CD14-positive monocyte (primary cell): ENCODE measurements at regions not wholly inside any gene's neighbourhood (a gene's known extent, or its start where the extent isn't known, plus 50 kb on each side); places are given as distances from the start of the nearest gene placed in this dataset.

Experiments used
- DNase-seq, 3 donors: peaks; one replicate each; pipeline ENCODE4 v3.0.0-alpha.2; 2011 to 2022
- H2AFZ ChIP-seq: 2 replicates; pipeline ENCODE4 v1.6.0; 2012; ENCODE audit warnings: mild to moderate bottlenecking, low read depth, low read length, inconsistent platforms; ENCODE audit not compliant: insufficient read depth, poor library complexity, severe bottlenecking
- H3K27ac ChIP-seq, 2 donors: 1 replicate in 1 of 2; 2 replicates in 1 of 2; pipeline ENCODE4 v1.5.1; 2012 to 2013; ENCODE audit warnings: low read length in 2 of 2, control low read depth in 1 of 2, inconsistent platforms in 1 of 2, low read depth in 1 of 2, mild to moderate bottlenecking in 1 of 2
- H3K27me3 ChIP-seq, 2 donors: one replicate each; pipeline versions ENCODE4 v1.6.0 to v1.6.1; 2011 to 2013; ENCODE audit warnings: low read length in 2 of 2; ENCODE audit not compliant: control insufficient read depth in 2 of 2, insufficient read depth in 2 of 2
- H3K36me3 ChIP-seq, 2 donors: replicated peaks in 1 of 2; 1 replicate in 1 of 2; 2 replicates in 1 of 2; pipeline versions ENCODE4 v1.5.1 to v1.6.1; 2012 to 2013; ENCODE audit warnings: low read length in 2 of 2, control low read depth in 1 of 2, inconsistent platforms in 1 of 2, mild to moderate bottlenecking in 1 of 2; ENCODE audit not compliant: insufficient read depth in 2 of 2, control insufficient read depth in 1 of 2
- H3K4me1 ChIP-seq, 2 donors: 1 replicate in 1 of 2; 2 replicates in 1 of 2; pipeline versions ENCODE4 v1.5.1 to v1.6.1; 2012 to 2013; ENCODE audit warnings: low read length in 2 of 2, control low read depth in 1 of 2, inconsistent platforms in 1 of 2, mild to moderate bottlenecking in 1 of 2, moderate library complexity in 1 of 2; ENCODE audit not compliant: insufficient read depth in 2 of 2, control insufficient read depth in 1 of 2
- H3K4me2 ChIP-seq: replicated peaks from 2 replicates; pipeline ENCODE3; 2012; ENCODE audit warnings: low read length, moderate library complexity, mild to moderate bottlenecking; ENCODE audit not compliant: poor library complexity, severe bottlenecking; ENCODE audit errors: extremely low read depth
- H3K4me3 ChIP-seq, 3 experiments: fragments of 200-600 bp in 1 of 3; sonication (generic) in 1 of 3; replicated peaks in 1 of 3; 1 replicate in 2 of 3; 2 replicates in 1 of 3; pipeline ENCODE4 v1.5.1; 2011 to 2013; ENCODE audit warnings: low read length in 3 of 3, mild to moderate bottlenecking in 3 of 3, control low read depth in 2 of 3, low read depth in 2 of 3, inconsistent platforms in 1 of 3, moderate library complexity in 1 of 3
- H3K79me2 ChIP-seq: 2 replicates; pipeline ENCODE4 v1.6.0; 2012; ENCODE audit warnings: mild to moderate bottlenecking, control low read depth, inconsistent platforms, low read length, moderate library complexity; ENCODE audit not compliant: insufficient read depth
- H3K9ac ChIP-seq: 2 replicates; pipeline ENCODE4 v1.6.0; 2017; ENCODE audit warnings: low read length, mild to moderate bottlenecking; ENCODE audit not compliant: insufficient read depth, poor library complexity, severe bottlenecking
- H3K9me3 ChIP-seq, 2 donors: replicated peaks in 1 of 2; 1 replicate in 1 of 2; 2 replicates in 1 of 2; pipeline versions ENCODE4 v1.5.1 to v1.6.1; 2012 to 2013; ENCODE audit warnings: low read length in 2 of 2, control low read depth in 1 of 2; ENCODE audit not compliant: control insufficient read depth in 1 of 2, insufficient read depth in 1 of 2
- H4K20me1 ChIP-seq: 2 replicates; pipeline ENCODE4 v1.6.0; 2012; ENCODE audit warnings: mild to moderate bottlenecking, low read length, control low read depth, moderate library complexity; ENCODE audit not compliant: insufficient read depth
- H3K27ac Mint-ChIP-seq, 7 donors: one replicate each; pipeline ENCODE4 v1.8.0; 2020; ENCODE audit warnings: mild to moderate bottlenecking in 7 of 7, mixed read lengths in 7 of 7, moderate library complexity in 6 of 7, inconsistent platforms in 2 of 7
- H3K27me3 Mint-ChIP-seq, 3 donors: one replicate each; pipeline ENCODE4 v1.8.0; 2021 to 2022; ENCODE audit warnings: low read depth in 3 of 3, mild to moderate bottlenecking in 3 of 3, mixed read lengths in 3 of 3, moderate library complexity in 3 of 3, inconsistent platforms in 1 of 3
- H3K36me3 Mint-ChIP-seq, 2 donors: one replicate each; pipeline ENCODE4 v1.8.0; 2020; ENCODE audit warnings: mixed read lengths in 2 of 2, inconsistent platforms in 1 of 2, mild to moderate bottlenecking in 1 of 2
- H3K4me1 Mint-ChIP-seq: one replicate; pipeline ENCODE4 v1.8.0; 2020; ENCODE audit warnings: mild to moderate bottlenecking, mixed read lengths
- H3K4me3 Mint-ChIP-seq, 2 donors: one replicate each; pipeline ENCODE4 v1.8.0; 2020; ENCODE audit warnings: mild to moderate bottlenecking in 2 of 2, mixed read lengths in 2 of 2, moderate library complexity in 1 of 2
- H3K9me3 Mint-ChIP-seq, 7 donors: one replicate each; pipeline ENCODE4 v1.8.0; 2020 to 2022; ENCODE audit warnings: mixed read lengths in 7 of 7, mild to moderate bottlenecking in 6 of 7, moderate library complexity in 6 of 7, inconsistent platforms in 2 of 7
- CTCF ChIP-seq: fragments of 200-600 bp; IDR thresholded peaks from one replicate; pipeline ENCODE4 v1.8.0; 2022; ENCODE audit warnings: antibody characterized with exemption, mild to moderate bottlenecking
- WGBS: methylation state at CpG from one replicate; pipeline ENCODE4 v1.1.5; 2013; ENCODE audit warnings: missing lambda C conversion rate; ENCODE audit not compliant: insufficient coverage; 5-methylcytosine and 5-hydroxymethylcytosine counted together
- intact Hi-C, 2 donors: fragments of 100-400 bp; cut with micrococcal nuclease; formaldehyde crosslinking; loops; one replicate each; pipeline versions ENCODE4 v1.15.0 to v1.15.1; 2023

- H3K9ac ChIP-seq = no peak overlapping the region
- H3K4me2 ChIP-seq = no peak overlapping the region
- Mint-ChIP-seq H3K27ac (no peak overlapping the region), H3K9me3 (peaks cover 0 to 2% (median 0%) of the 10 kb centered on the region in 7 donors), H3K27me3 (no peaks in the 10 kb centered on the region), H3K4me1 (no peaks in the 10 kb centered on the region), H3K4me3 (no peak overlapping the region), H3K36me3 (no peaks in the 10 kb centered on the region)
- no peak overlapping the region for H3K27ac ChIP-seq
- H3K9me3 ChIP-seq = peaks cover 0 to 4% of the 10 kb centered on the region in 2 donors
- H3K4me3 ChIP-seq = no peak overlapping the region
- no peaks in the 10 kb centered on the region for H3K4me1 ChIP-seq
- intact Hi-C loops = no loop called here
- H4K20me1 ChIP-seq = no peaks in the 10 kb centered on the region
- no peaks in the 10 kb centered on the region for H3K79me2 ChIP-seq
- no peak for TF ChIP-seq CTCF
- no peaks in the 10 kb centered on the region for H3K36me3 ChIP-seq
- no peak overlapping the region for H2AFZ ChIP-seq
- no peaks in the 10 kb centered on the region for H3K27me3 ChIP-seq
- no peak for DNase-seq
Measured at GRCh38 chr4:160510928-160511327, 1408.0 kb downstream of the RAPGEF2 start.

- Mint-ChIP-seq H3K9me3 (peaks cover 0 to 8% (median 0%) of the 10 kb centered on the region in 7 donors), H3K27ac (no peak overlapping the region), H3K4me1 (no peaks in the 10 kb centered on the region), H3K36me3 (no peaks in the 10 kb centered on the region), H3K27me3 (no peaks in the 10 kb centered on the region), H3K4me3 (no peak overlapping the region)
- Histone ChIP-seq H4K20me1 (no peaks in the 10 kb centered on the region), H3K27me3 (no peaks in the 10 kb centered on the region), H3K4me2 (no peak overlapping the region), H3K27ac (no peak overlapping the region), H3K9me3 (peaks cover 0 to 4% of the 10 kb centered on the region in 2 donors), H3K4me1 (no peaks in the 10 kb centered on the region), H3K9ac (no peak overlapping the region), H3K36me3 (no peaks in the 10 kb centered on the region), H2AFZ (no peak overlapping the region), H3K4me3 (no peak overlapping the region), H3K79me2 (no peaks in the 10 kb centered on the region)
- intact Hi-C loops = no loop called here
- WGBS = 88% methylated on average over 2 of the region's 3 CpGs
- no peak for DNase-seq
- no peak for TF ChIP-seq CTCF
Measured at GRCh38 chr4:160514126-160514525, 1411.2 kb downstream of the RAPGEF2 start.
